ENCODE measurements at regions not wholly inside any gene's neighbourhood (a gene's known extent, or its start where the extent isn't known, plus 50 kb on each side); places are given as distances from the start of the nearest gene placed in this dataset.

DNA sequence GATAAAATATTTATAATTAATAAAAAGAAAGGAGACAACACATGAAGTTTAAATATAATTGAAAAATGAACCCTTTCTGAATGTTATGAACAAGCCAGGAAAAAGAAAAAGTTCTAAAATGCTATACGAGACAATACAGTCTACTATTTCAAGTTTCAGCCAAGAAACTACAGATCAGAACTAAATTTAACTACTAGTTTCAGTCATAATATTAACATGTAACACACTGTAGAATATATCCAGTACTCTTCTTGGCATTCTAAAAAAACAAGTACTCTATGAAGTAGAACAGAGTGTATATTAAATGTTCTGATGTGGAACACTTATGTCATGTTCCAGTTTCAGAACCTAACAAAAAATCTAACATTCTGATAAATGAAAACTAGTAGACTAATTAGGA, 679.7 kb downstream of the FAT4 start:
- H3K4me1 ChIP-seq (ENCODE audit: control insufficient read depth, insufficient read depth, low read length), result no peaks in the 10 kb centered on the region
- no peak overlapping the region for H3K4me3 ChIP-seq (ENCODE audit: low read length)
- no peaks in the 10 kb centered on the region for H3K36me3 ChIP-seq (ENCODE audit: insufficient read depth, low read length)
- no peak overlapping the region for H3K9ac ChIP-seq (ENCODE audit: low read depth, low read length)
- no peaks in the 10 kb centered on the region for H3K27me3 ChIP-seq (ENCODE audit: control insufficient read depth, insufficient read depth, low read length)
- H3K4me2 ChIP-seq (ENCODE audit: low read length), result no peak overlapping the region
- H3K9me3 ChIP-seq (replicated peaks; ENCODE audit: low read length), result no peaks in the 10 kb centered on the region

DNA sequence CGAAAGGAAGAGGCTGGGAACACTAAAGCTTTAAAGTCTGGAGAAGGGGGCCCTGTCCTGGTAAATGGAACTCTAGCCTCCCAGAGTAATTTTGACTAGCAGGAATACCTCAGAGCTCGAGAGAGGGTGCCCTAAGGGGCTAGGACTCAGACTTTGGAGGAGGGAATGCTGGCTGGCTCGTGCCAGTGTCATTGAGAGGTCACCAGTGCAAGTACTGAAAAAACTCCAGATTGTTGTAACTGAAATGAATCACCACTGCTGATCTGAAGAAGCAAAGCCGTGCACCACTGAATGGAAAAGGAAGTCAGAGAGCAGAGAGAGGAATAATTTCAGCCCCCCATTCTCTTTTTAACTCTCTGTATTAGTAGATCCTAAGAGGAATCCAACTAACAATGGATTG, 690.2 kb downstream of the FAT4 start:
- Histone ChIP-seq H3K4me1 (ENCODE audit: control insufficient read depth, insufficient read depth, low read length) (peaks cover 8% of the 10 kb centered on the region), H3K4me3 (ENCODE audit: low read length) (peak overlapping the region; percentile 33), H3K9me3 (replicated peaks; ENCODE audit: low read length) (no peaks in the 10 kb centered on the region), H3K9ac (ENCODE audit: low read depth, low read length) (no peak overlapping the region), H3K4me2 (ENCODE audit: low read length) (peak overlapping the region; percentile 58), H3K27me3 (ENCODE audit: control insufficient read depth, insufficient read depth, low read length) (no peaks in the 10 kb centered on the region), H3K36me3 (ENCODE audit: insufficient read depth, low read length) (no peaks in the 10 kb centered on the region)

- Histone ChIP-seq H3K9ac (ENCODE audit: low read depth, low read length) (no peak overlapping the region), H3K4me1 (ENCODE audit: control insufficient read depth, insufficient read depth, low read length) (peaks cover 8% of the 10 kb centered on the region), H3K36me3 (ENCODE audit: insufficient read depth, low read length) (no peaks in the 10 kb centered on the region), H3K27me3 (ENCODE audit: control insufficient read depth, insufficient read depth, low read length) (no peaks in the 10 kb centered on the region), H3K4me3 (ENCODE audit: low read length) (no peak overlapping the region), H3K4me2 (ENCODE audit: low read length) (no peak overlapping the region), H3K9me3 (replicated peaks; ENCODE audit: low read length) (no peaks in the 10 kb centered on the region)
Observed at GRCh38 chr4:126007142-126007541, 692.4 kb downstream of the FAT4 start.

- Histone ChIP-seq H3K4me1 (ENCODE audit: control insufficient read depth, insufficient read depth, low read length) (no peaks in the 10 kb centered on the region), H3K9ac (ENCODE audit: low read depth, low read length) (no peak overlapping the region), H3K36me3 (ENCODE audit: insufficient read depth, low read length) (no peaks in the 10 kb centered on the region), H3K4me2 (ENCODE audit: low read length) (no peak overlapping the region), H3K27me3 (ENCODE audit: control insufficient read depth, insufficient read depth, low read length) (no peaks in the 10 kb centered on the region), H3K9me3 (replicated peaks; ENCODE audit: low read length) (no peaks in the 10 kb centered on the region), H3K4me3 (ENCODE audit: low read length) (no peak overlapping the region)
Observed at GRCh38 chr4:126012691-126013290, 698.0 kb downstream of the FAT4 start.

GRCh38 chr4:126018274-126018673, 703.5 kb downstream of the FAT4 start:
- H3K4me2 ChIP-seq (ENCODE audit: low read length), result no peak overlapping the region
- no peaks in the 10 kb centered on the region for H3K36me3 ChIP-seq (ENCODE audit: insufficient read depth, low read length)
- no peaks in the 10 kb centered on the region for H3K27me3 ChIP-seq (ENCODE audit: control insufficient read depth, insufficient read depth, low read length)
- no peaks in the 10 kb centered on the region for H3K9me3 ChIP-seq (replicated peaks; ENCODE audit: low read length)
- H3K4me3 ChIP-seq (ENCODE audit: low read length), result no peak overlapping the region
- no peaks in the 10 kb centered on the region for H3K4me1 ChIP-seq (ENCODE audit: control insufficient read depth, insufficient read depth, low read length)
- no peak overlapping the region for H3K9ac ChIP-seq (ENCODE audit: low read depth, low read length)

GRCh38 chr4:126023896-126024295, 709.1 kb downstream of the FAT4 start:
- H3K36me3 ChIP-seq (ENCODE audit: insufficient read depth, low read length), result no peaks in the 10 kb centered on the region
- no peak overlapping the region for H3K4me3 ChIP-seq (ENCODE audit: low read length)
- H3K9ac ChIP-seq (ENCODE audit: low read depth, low read length), result no peak overlapping the region
- no peak overlapping the region for H3K4me2 ChIP-seq (ENCODE audit: low read length)
- H3K27me3 ChIP-seq (ENCODE audit: control insufficient read depth, insufficient read depth, low read length), result no peaks in the 10 kb centered on the region
- H3K4me1 ChIP-seq (ENCODE audit: control insufficient read depth, insufficient read depth, low read length), result no peaks in the 10 kb centered on the region
- no peaks in the 10 kb centered on the region for H3K9me3 ChIP-seq (replicated peaks; ENCODE audit: low read length)

- Histone ChIP-seq H3K9me3 (replicated peaks; ENCODE audit: low read length) (no peaks in the 10 kb centered on the region), H3K4me3 (ENCODE audit: low read length) (no peak overlapping the region), H3K4me2 (ENCODE audit: low read length) (no peak overlapping the region)
Observed at GRCh38 chr4:126027601-126028000, 712.8 kb downstream of the FAT4 start.

GRCh38 chr4:126028876-126029275, 714.1 kb downstream of the FAT4 start:
- Histone ChIP-seq H3K4me3 (ENCODE audit: low read length) (no peak overlapping the region), H3K27me3 (ENCODE audit: control insufficient read depth, insufficient read depth, low read length) (no peaks in the 10 kb centered on the region), H3K36me3 (ENCODE audit: insufficient read depth, low read length) (no peaks in the 10 kb centered on the region), H3K9me3 (replicated peaks; ENCODE audit: low read length) (no peaks in the 10 kb centered on the region), H3K4me1 (ENCODE audit: control insufficient read depth, insufficient read depth, low read length) (no peaks in the 10 kb centered on the region), H3K4me2 (ENCODE audit: low read length) (no peak overlapping the region), H3K9ac (ENCODE audit: low read depth, low read length) (no peak overlapping the region)

More at GRCh38 chr4:126027601-126028000, 712.8 kb downstream of the FAT4 start:
- Histone ChIP-seq H3K36me3 (ENCODE audit: insufficient read depth, low read length) (no peaks in the 10 kb centered on the region), H3K4me1 (ENCODE audit: control insufficient read depth, insufficient read depth, low read length) (no peaks in the 10 kb centered on the region), H3K27me3 (ENCODE audit: control insufficient read depth, insufficient read depth, low read length) (no peaks in the 10 kb centered on the region), H3K9ac (ENCODE audit: low read depth, low read length) (no peak overlapping the region)

DNA sequence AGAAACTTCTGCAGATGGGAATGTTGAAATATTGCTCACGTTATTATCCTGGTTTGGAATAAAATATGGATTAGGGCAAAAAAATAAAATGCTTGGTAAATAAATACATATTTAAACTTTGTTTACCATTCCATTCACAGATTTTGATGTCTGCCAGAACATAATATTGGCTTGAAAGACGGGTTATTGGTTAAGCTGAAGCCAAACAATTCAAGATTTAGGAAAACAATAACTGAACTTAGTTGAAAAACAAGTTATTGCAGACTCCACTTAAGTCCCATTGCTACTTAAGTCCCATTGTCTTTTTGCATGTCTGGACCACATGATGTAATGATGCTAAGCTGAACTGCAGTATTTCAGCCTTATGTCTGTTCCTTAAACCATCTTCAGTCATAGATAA, 722.5 kb downstream of the FAT4 start:
- no peak overlapping the region for H3K4me2 ChIP-seq (ENCODE audit: low read length)
- H3K4me1 ChIP-seq (ENCODE audit: control insufficient read depth, insufficient read depth, low read length), result no peaks in the 10 kb centered on the region
- no peak overlapping the region for H3K4me3 ChIP-seq (ENCODE audit: low read length)
- no peaks in the 10 kb centered on the region for H3K36me3 ChIP-seq (ENCODE audit: insufficient read depth, low read length)
- H3K27me3 ChIP-seq (ENCODE audit: control insufficient read depth, insufficient read depth, low read length), result no peaks in the 10 kb centered on the region
- H3K9me3 ChIP-seq (replicated peaks; ENCODE audit: low read length), result no peaks in the 10 kb centered on the region
- H3K9ac ChIP-seq (ENCODE audit: low read depth, low read length), result no peak overlapping the region

- H3K9me3 ChIP-seq (replicated peaks; ENCODE audit: low read length), result no peaks in the 10 kb centered on the region
- no peaks in the 10 kb centered on the region for H3K27me3 ChIP-seq (ENCODE audit: control insufficient read depth, insufficient read depth, low read length)
- H3K9ac ChIP-seq (ENCODE audit: low read depth, low read length), result no peak overlapping the region
- no peak overlapping the region for H3K4me3 ChIP-seq (ENCODE audit: low read length)
- H3K4me1 ChIP-seq (ENCODE audit: control insufficient read depth, insufficient read depth, low read length), result no peaks in the 10 kb centered on the region
- H3K36me3 ChIP-seq (ENCODE audit: insufficient read depth, low read length), result no peaks in the 10 kb centered on the region
- no peak overlapping the region for H3K4me2 ChIP-seq (ENCODE audit: low read length)
Observed at GRCh38 chr4:126038502-126039144, 723.9 kb downstream of the FAT4 start.

- Histone ChIP-seq H3K4me2 (ENCODE audit: low read length) (no peak overlapping the region), H3K27me3 (ENCODE audit: control insufficient read depth, insufficient read depth, low read length) (no peaks in the 10 kb centered on the region)
Observed at GRCh38 chr4:126046081-126046614, 731.4 kb downstream of the FAT4 start.

DNA sequence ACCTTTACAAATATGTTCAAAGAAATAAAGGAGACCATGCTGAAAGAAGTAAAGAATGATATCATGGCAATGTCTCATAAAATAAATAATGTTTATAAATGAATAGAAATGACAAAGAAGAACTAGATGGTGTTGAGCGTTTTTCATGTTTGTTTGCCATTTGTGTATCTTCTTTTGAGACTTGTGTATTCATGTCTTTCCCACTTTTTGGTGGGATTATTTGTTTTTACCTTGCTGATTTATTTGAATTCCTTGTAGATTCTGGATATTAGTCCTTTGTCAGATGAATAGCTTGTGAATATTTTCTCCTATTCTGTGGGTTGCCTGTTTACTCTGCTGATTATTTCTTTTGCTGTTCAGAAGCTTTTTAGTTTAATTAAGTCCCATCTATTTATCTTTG, 732.4 kb downstream of the FAT4 start:
- peaks cover 2% of the 10 kb centered on the region for H3K4me1 ChIP-seq (ENCODE audit: control insufficient read depth, insufficient read depth, low read length)
- H3K9ac ChIP-seq (ENCODE audit: low read depth, low read length), result no peak overlapping the region
- H3K4me2 ChIP-seq (ENCODE audit: low read length), result no peak overlapping the region
- no peak overlapping the region for H3K4me3 ChIP-seq (ENCODE audit: low read length)
- H3K36me3 ChIP-seq (ENCODE audit: insufficient read depth, low read length), result no peaks in the 10 kb centered on the region
- H3K27me3 ChIP-seq (ENCODE audit: control insufficient read depth, insufficient read depth, low read length), result no peaks in the 10 kb centered on the region
- H3K9me3 ChIP-seq (replicated peaks; ENCODE audit: low read length), result no peaks in the 10 kb centered on the region

More at GRCh38 chr4:126046081-126046614, 731.4 kb downstream of the FAT4 start:
- H3K4me1 ChIP-seq (ENCODE audit: control insufficient read depth, insufficient read depth, low read length), result no peaks in the 10 kb centered on the region
- no peaks in the 10 kb centered on the region for H3K36me3 ChIP-seq (ENCODE audit: insufficient read depth, low read length)
- H3K9me3 ChIP-seq (replicated peaks; ENCODE audit: low read length), result no peaks in the 10 kb centered on the region
- no peak overlapping the region for H3K4me3 ChIP-seq (ENCODE audit: low read length)
- H3K9ac ChIP-seq (ENCODE audit: low read depth, low read length), result no peak overlapping the region

Measured in skeletal muscle satellite cell (primary cell).